ACC112 (cell line): ENCODE measurements at regions not wholly inside any gene's neighbourhood (a gene's known extent, or its start where the extent isn't known, plus 50 kb on each side); places are given as distances from the start of the nearest gene placed in this dataset.
"Not testable (repeated sequence)": the region's sequence is repeated elsewhere in the genome, so short reads cannot be mapped to it uniquely, and the experiment has no call there.

Experiments
- H2AFZ ChIP-seq: fragments of 200-600 bp; sonication (generic); one replicate; pipeline ENCODE4 v1.6.0; 2017; ENCODE audit warnings: antibody characterized with exemption, low read length; ENCODE audit not compliant: unreplicated experiment
- H3K27ac ChIP-seq: fragments of 200-600 bp; sonication (generic); 2 replicates; pipeline ENCODE4 v1.5.1; 2014; ENCODE audit warnings: low read depth, mild to moderate bottlenecking, antibody characterized with exemption, low read length, moderate library complexity
- H3K27me3 ChIP-seq: fragments of 200-600 bp; sonication (generic); 2 replicates; pipeline ENCODE4 v1.6.1; 2014; ENCODE audit warnings: mild to moderate bottlenecking, antibody characterized with exemption, low read length, moderate library complexity, mixed read lengths; ENCODE audit not compliant: insufficient read depth
- H3K36me3 ChIP-seq: fragments of 200-600 bp; sonication (generic); 2 replicates; pipeline ENCODE4 v1.6.1; 2016; ENCODE audit warnings: mild to moderate bottlenecking, antibody characterized with exemption, low read length, moderate library complexity, mixed read lengths; ENCODE audit not compliant: insufficient read depth
- H3K4me1 ChIP-seq: fragments of 200-600 bp; sonication (generic); one replicate; pipeline ENCODE4 v1.6.1; 2016; ENCODE audit warnings: low read length, mixed read lengths; ENCODE audit not compliant: insufficient read depth, unreplicated experiment, control insufficient read depth
- H3K4me3 ChIP-seq: fragments of 200-600 bp; sonication (generic); 2 replicates; pipeline ENCODE4 v1.5.1; 2014; ENCODE audit warnings: mild to moderate bottlenecking, low read depth, low read length
- H3K79me2 ChIP-seq: fragments of 200-600 bp; sonication (generic); one replicate; pipeline ENCODE4 v1.6.0; 2016; ENCODE audit warnings: low read length; ENCODE audit not compliant: control insufficient read depth, unreplicated experiment, insufficient read depth

DNA sequence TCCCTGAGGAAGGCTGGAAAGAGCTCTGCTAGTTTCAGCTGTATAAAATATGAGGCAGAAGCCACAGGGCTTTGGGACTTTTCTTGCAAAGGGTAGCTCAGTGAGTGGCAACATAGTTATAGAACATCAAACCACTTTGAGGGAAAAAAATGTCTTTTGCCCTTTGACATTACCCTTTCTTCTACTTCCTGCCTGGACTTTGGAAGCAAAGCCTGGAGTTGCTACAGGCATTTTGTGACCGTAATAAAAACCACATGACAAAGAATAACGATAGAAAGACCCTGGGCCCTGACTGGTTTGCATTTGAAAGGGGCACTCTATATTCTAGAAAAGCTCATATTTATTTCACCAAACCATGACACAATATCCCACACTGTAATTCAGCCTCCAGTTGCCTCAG lies 440.9 kb downstream of the DIRAS2 start:
- H3K27ac ChIP-seq: no peak overlapping the region
- no peaks in the 10 kb centered on the region for H3K27me3 ChIP-seq
- no peaks in the 10 kb centered on the region for H3K79me2 ChIP-seq
- H2AFZ ChIP-seq: no peak overlapping the region
- no peak overlapping the region for H3K4me3 ChIP-seq
- H3K36me3 ChIP-seq: no peaks in the 10 kb centered on the region
- H3K4me1 ChIP-seq: no peaks in the 10 kb centered on the region

- H2AFZ ChIP-seq: no peak overlapping the region
- H3K79me2 ChIP-seq: no peaks in the 10 kb centered on the region
- H3K4me3 ChIP-seq: no peak overlapping the region
- H3K4me1 ChIP-seq: no peaks in the 10 kb centered on the region
- no peaks in the 10 kb centered on the region for H3K27me3 ChIP-seq
- no peaks in the 10 kb centered on the region for H3K36me3 ChIP-seq
- H3K27ac ChIP-seq: no peak overlapping the region
Measured at GRCh38 chr9:90204128-90204831, 438.3 kb downstream of the DIRAS2 start.

DNA sequence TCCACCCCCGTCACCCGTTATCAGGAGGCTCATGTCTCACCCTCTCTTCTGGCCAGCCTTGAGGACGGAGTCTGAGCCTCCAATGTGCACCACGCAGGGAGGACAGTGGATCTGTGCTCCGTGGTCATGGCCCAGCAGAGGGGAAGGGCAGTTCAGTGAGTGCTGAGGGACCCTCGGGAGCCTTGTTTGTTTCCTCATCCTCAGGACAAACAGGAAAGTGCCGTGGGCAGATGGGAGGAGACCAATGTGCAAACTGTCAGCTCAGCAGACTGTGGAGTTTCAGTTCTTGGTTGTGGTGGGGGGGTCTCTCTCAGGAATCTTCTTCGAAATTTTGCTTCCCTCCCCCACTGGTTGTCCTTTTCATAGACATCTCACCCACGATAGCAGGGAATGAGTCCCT lies 429.6 kb downstream of the DIRAS2 start:
- not testable (repeated sequence) for H3K36me3 ChIP-seq, H3K27me3 ChIP-seq, H3K79me2 ChIP-seq, H3K27ac ChIP-seq, H3K4me3 ChIP-seq, H3K4me1 ChIP-seq, H2AFZ ChIP-seq

GRCh38 chr9:90219548-90220118 lies 423.0 kb downstream of the DIRAS2 start:
- Histone ChIP-seq H3K27ac (no peak overlapping the region), H2AFZ (no peak overlapping the region), H3K79me2 (no peaks in the 10 kb centered on the region), H3K27me3 (no peaks in the 10 kb centered on the region), H3K4me3 (no peak overlapping the region), H3K4me1 (no peaks in the 10 kb centered on the region), H3K36me3 (no peaks in the 10 kb centered on the region)

GRCh38 chr9:90221899-90222298 lies 420.7 kb downstream of the DIRAS2 start:
- not testable (repeated sequence) for H2AFZ ChIP-seq, H3K4me3 ChIP-seq, H3K36me3 ChIP-seq, H3K4me1 ChIP-seq, H3K79me2 ChIP-seq, H3K27ac ChIP-seq, H3K27me3 ChIP-seq

GRCh38 chr9:90226839-90227338 lies 415.7 kb downstream of the DIRAS2 start:
- H3K27ac ChIP-seq, H3K4me3 ChIP-seq: not testable (repeated sequence)

GRCh38 chr9:90233081-90233480 lies 409.5 kb downstream of the DIRAS2 start:
- not testable (repeated sequence) for H3K79me2 ChIP-seq, H3K27ac ChIP-seq, H3K36me3 ChIP-seq, H3K4me1 ChIP-seq, H3K4me3 ChIP-seq, H3K27me3 ChIP-seq, H2AFZ ChIP-seq

More at GRCh38 chr9:90226839-90227338, 415.7 kb downstream of the DIRAS2 start:
- H3K27me3 ChIP-seq, H2AFZ ChIP-seq, H3K36me3 ChIP-seq, H3K4me1 ChIP-seq, H3K79me2 ChIP-seq: not testable (repeated sequence)

DNA sequence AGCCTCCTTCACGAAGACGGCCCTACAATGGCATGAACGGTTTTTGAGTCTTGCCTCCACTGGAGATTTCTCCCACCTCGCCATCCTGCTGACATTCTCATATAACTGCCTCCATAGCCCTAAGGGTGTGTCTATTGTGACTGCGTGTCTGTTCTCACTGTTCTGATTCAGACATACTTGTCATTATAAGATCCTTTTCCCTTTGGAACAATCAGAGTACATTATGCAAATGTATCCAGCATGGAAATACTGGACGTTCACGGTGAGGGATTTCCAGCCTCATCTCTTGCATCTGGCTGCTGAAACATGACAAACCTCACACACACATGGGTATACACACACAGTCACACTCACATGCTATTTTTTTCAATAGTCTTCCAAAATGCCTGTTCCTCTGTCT lies 402.1 kb downstream of the DIRAS2 start:
- H3K4me1 ChIP-seq: no peaks in the 10 kb centered on the region
- no peak overlapping the region for H3K27ac ChIP-seq
- no peaks in the 10 kb centered on the region for H3K79me2 ChIP-seq

DNA sequence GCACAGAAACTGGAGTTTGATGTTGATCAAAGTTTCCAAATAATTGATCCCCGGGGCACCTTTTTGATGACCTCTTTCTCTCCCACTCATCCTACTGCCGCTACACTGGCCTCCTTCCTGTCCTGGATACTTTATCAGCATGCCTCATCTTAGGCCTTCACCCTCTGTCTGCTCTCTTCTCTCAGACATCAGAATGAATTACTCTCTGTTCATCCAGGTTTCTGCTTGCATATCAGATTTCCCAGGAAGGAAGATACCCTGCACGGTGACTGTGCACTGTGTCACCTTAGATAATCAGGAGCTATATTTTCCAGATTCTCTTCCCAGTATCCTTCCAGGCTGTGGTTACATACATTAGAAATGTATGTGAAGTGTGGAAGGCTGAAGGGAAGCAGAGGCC lies 397.0 kb downstream of the DIRAS2 start:
- Histone ChIP-seq H3K36me3 (no peaks in the 10 kb centered on the region), H3K27me3 (no peaks in the 10 kb centered on the region), H3K27ac (no peak overlapping the region), H3K79me2 (no peaks in the 10 kb centered on the region), H3K4me1 (no peaks in the 10 kb centered on the region), H2AFZ (no peak overlapping the region), H3K4me3 (no peak overlapping the region)

More for the DNA sequence above, 402.1 kb downstream of the DIRAS2 start:
- Histone ChIP-seq H3K27me3 (no peaks in the 10 kb centered on the region), H3K36me3 (no peaks in the 10 kb centered on the region), H3K4me3 (no peak overlapping the region), H2AFZ (no peak overlapping the region)

DNA sequence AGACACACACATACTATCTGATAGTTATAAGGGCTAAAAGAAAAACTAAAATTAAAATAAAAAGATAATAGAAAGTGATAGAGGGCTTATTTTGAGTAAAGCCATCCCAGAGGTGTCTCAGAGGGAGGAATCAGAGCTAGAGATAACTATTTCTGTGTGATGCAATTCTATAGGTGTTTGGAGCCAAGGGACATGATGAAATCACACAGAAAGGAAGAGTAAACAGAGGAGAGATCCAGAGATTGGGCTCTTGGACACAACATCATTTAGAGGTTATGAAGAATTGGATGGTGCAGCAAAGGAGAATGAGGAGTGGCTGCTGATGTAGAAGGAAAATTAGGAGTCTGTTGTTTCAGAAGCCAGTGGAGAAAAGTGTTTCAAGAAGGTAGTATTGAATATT lies 393.5 kb downstream of the DIRAS2 start:
- Histone ChIP-seq H3K27me3 (no peaks in the 10 kb centered on the region), H2AFZ (no peak overlapping the region), H3K36me3 (no peaks in the 10 kb centered on the region), H3K79me2 (no peaks in the 10 kb centered on the region), H3K4me3 (no peak overlapping the region), H3K27ac (no peak overlapping the region), H3K4me1 (no peaks in the 10 kb centered on the region)

- no peak overlapping the region for H3K27ac ChIP-seq
- H2AFZ ChIP-seq: no peak overlapping the region
- no peaks in the 10 kb centered on the region for H3K4me1 ChIP-seq
- H3K36me3 ChIP-seq: no peaks in the 10 kb centered on the region
- H3K4me3 ChIP-seq: no peak overlapping the region
- H3K79me2 ChIP-seq: no peaks in the 10 kb centered on the region
- H3K27me3 ChIP-seq: no peaks in the 10 kb centered on the region
Measured at GRCh38 chr9:90251316-90251715, 391.3 kb downstream of the DIRAS2 start.
